HG02973 (cell line): ENCODE measurements at regions not wholly inside any gene's neighbourhood (a gene's known extent, or its start where the extent isn't known, plus 50 kb on each side); places are given as distances from the start of the nearest gene placed in this dataset.

Experiments used
- ATAC-seq: cut with Tn5 transposase; IDR thresholded peaks from one replicate; pipeline ENCODE4 v1.9.1; 2021; ENCODE audit warnings: moderate library complexity; ENCODE audit not compliant: unreplicated experiment

DNA sequence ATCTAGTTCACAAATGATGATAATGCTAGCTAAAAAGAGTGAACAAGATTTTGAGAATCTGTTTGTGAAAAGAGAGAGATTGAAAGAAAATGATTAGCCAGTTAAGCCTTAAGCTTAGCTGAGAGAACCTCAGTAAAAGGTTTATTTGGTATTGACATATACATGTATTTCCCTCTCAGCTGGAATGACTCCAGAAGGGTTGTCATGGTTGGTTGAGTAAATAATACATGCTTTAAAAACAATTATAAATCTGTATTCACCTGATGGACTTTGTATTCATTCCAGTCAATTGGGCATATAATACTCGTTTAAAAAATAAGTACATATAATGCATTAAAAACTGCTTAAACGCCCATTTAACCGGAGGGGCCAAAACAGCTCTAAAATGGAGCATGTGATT lies 181.4 kb downstream of the GRB14 start:
- ATAC-seq: no peak

- no peak for ATAC-seq
Observed at GRCh38 chr2:164439235-164439634, 182.0 kb downstream of the GRB14 start.

DNA sequence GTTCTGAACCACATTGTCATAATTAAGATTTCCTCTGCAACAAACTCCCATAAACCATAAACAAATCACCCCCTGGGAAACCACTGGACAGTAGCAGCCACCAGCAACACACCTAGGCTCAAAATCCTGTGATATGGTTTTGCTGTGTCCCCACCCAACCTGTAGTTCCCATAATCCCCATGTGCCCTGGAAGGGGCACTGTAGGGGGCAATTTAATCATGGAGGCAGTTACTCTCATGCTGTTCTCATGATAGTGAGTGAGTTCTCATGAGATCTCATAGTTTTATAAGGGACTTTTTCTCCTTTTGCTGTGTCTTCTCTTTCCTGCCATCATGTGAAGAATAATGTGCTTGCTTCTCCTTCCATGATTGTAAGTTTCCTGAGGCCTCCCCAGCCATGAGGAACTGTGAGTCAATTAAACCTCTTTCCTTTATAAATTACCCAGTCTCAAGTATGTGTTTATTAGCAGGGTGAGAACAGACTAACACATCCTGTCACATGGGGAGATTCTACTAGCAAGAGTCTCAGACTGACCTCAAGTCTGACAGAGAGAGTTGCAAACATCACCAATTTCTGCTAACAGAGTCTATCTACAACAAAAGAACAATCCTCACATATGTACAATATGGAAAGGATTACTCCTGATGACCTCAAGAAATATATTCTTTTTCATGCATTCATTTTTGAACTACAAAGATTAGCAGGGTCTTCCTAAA lies 182.6 kb downstream of the GRB14 start:
- ATAC-seq: no peak

DNA sequence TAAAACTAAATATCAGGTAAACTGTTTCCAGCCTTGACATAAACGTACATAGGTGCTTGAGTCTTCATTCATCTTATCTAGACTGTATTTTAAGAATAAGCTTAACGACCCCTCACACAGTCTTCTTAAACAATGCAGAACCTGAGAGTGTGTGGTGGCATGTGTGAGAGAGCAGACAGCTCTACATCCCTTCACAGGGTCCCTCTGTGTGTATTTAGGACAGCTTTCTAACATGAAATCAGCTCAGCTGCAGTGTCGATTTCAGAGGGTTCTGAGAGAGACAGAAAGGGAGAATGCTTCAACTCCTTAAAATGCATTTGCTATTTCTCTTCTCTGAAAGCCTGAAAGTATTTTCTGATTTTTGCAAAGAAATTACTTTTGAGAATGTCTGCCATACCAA lies 185.2 kb downstream of the GRB14 start:
- no peak for ATAC-seq

GRCh38 chr2:164430166-164430783 lies 191.0 kb downstream of the GRB14 start:
- no peak for ATAC-seq

DNA sequence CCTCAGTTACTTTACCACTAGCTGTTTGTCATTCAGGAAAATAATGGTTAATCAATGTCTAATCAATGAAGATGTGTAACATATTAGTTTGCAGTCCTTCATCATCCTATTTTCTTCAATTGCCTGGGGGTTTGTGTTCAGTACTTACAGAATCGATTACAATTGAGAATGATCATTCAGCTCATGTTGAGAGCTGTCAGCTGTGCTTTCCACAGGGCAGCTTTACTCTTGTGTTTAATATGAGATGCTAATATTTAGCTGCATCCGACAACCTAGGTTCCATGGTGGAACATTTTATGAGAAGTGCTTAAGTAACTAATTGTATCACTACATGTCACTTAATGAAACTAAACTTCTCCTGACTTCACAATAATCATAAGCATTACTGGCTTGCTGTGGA lies 191.9 kb downstream of the GRB14 start:
- no peak for ATAC-seq

GRCh38 chr2:164427111-164427510 lies 194.2 kb downstream of the GRB14 start:
- no peak for ATAC-seq

DNA sequence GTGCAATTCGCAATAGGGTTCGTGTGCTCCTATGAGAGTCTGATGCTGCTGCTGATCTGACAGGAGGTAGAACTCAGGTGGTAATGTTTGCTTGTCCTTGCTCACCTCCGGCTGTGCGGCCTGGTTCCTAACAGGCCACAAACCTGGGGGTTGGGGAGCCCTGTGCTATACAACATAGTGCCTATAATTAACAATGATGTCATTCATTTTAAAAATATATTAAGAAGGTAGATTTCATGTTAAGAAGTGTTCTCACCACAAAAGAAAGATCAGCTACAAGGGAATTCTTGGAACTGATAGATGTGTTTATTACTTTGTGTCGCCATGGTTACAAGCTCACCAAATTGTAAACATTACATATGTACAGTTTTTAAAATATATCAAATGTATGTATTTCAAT lies 200.5 kb downstream of the GRB14 start:
- ATAC-seq: no peak

DNA sequence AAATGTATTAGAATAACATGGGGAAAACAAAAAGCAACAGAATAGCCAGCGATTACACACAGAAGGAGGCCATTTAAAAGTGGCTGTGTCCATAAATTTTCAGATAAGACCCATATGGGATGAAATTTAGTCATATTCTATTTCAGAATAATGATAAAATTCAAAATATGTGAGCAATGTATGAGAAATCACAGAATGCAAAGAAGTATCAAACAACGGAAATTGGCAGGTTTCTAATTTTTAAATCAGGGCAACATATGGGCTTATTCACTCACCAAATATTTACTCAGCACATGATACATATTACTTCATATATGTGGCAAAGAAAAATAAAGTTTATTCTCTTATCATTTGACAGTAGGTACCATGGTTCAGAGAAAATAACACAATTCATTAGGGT lies 208.5 kb downstream of the GRB14 start:
- ATAC-seq: no peak

- ATAC-seq: no peak
Observed at GRCh38 chr2:164389411-164389810, 231.9 kb downstream of the GRB14 start.

- ATAC-seq: peak; percentile 72
Observed at GRCh38 chr2:164388511-164388910, 232.8 kb downstream of the GRB14 start.

DNA sequence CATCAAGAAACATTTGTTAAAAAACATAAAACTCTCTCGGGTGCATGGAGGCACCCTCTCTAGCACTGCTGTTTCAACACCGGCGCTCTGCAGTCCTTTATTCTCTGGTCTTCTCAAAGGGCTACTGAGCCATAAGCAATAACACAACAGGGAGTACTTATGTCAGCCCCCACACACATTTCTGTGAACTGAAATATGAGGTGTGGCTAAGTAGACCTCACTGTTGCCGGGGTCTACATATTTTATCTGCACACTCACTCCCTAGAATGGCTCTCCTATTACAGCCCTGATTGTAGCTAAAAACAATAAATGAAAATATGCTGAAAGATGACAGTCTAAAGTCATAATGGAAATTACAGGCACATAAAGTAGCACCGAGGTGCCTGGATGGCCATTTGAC lies 235.1 kb downstream of the GRB14 start:
- no peak for ATAC-seq

DNA sequence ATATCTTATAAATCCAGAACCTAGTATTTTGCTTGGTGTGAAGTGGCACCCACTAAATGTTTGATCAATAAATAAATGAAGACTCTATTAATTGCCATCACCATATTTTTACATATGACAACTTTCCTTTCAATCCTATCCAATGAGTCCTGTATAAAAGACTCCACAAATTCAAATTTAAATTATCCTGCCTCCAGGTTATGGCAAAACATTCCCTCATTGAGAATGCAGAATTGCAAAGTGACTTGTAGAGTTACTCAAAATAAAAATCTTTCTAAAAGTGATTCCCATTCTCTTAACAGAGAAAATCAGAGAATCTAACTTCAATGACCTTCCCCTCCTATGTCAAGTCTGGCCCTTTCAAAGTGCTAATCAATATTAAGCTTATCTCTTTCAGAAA lies 236.8 kb downstream of the GRB14 start:
- ATAC-seq: no peak

DNA sequence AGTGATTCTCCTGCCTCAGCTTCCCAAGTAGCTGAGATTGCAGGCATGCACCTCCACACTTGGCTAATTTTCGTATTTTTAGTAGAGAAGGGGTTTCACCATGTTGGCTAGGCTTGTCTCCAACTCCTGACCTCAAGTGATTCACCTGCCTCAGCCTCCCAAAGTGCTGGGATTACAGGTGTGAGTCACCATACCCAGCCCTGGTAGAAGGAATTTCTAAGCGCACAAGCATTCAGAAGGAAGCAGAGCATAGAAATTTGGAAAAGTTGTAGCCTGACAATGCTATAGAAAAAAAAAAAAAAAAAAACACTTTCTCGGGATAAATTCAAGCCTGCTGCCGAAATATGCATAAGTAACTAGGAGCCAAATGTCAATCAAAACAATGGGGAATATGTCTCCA lies 249.4 kb downstream of the GRB14 start:
- ATAC-seq: no peak

DNA sequence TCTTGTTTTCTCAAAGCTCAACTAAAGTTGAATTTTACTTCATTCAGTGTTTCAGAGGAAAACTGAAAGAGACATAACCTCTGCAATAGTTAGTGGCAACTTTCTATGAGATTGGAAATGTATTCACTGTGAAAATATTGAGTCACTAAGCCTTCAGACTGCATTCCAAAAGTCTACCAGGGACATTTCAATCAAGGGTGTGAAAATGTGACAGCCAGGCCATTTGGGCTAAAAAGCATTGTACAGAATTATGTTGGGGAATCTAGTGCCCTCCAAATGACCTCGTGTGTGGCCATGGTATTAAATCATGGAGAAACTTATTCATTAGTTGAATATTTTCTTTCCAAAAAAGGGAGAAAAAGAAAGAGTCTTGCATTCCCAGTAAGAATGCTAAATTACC lies 251.9 kb downstream of the GRB14 start:
- no peak for ATAC-seq

GRCh38 chr2:164368896-164369295 lies 252.4 kb downstream of the GRB14 start:
- no peak for ATAC-seq

DNA sequence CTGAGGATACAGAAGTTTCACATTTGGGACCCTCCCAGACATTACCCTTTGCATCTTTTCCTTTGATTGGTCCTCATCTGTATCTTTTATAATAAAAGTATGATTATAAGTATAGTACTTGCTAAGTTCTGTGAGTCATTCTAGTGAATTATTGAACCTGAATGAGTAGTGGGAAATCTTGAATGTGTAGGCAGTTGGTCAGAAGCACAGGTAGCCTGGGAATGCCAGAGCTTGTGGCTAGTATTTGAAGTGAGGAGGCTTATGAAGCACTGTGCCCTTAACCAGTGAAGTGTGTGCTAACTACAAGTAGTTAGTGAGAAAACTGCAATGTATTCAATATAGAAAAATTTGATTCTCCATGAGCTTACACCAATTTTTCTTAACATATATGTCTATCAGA lies 257.6 kb downstream of the GRB14 start:
- no peak for ATAC-seq

DNA sequence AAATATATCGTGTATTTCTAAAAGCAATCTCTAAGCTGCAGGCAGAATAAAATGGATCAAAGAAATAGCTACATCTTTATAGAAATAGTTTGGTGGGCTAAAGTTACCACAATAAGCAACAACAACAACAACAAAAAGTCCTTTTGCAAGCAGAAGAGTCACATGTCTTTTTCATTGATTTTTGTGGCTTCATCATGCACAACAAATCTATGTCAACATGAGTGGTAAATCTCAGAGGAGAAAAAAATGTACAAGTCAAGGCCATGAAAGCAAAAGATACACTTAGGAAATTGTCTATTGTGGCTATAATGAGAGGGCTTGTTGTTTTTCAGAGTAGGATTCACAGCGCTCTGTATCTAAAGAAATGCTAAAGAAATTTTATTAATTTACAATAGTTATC lies 269.7 kb downstream of the GRB14 start:
- ATAC-seq: no peak

DNA sequence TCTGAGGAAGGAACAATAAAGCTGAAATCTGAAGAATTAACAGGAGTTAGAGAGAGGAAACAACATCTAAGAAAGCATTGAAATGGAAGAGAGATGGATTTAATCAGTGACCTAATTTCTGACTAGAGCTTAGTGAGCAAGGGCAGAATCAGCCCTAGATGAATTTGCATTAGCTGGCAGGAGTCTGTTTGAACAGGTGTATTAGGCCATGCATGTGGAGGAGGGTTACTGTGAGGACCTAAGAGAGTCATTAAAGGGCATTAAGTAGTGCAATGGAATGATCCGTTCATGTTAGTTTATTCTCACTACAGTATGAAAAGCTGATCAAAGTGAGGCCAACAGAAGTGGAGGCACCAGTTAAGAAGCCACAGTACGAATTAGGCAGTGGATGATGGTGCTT lies 285.3 kb downstream of the GRB14 start:
- no peak for ATAC-seq

DNA sequence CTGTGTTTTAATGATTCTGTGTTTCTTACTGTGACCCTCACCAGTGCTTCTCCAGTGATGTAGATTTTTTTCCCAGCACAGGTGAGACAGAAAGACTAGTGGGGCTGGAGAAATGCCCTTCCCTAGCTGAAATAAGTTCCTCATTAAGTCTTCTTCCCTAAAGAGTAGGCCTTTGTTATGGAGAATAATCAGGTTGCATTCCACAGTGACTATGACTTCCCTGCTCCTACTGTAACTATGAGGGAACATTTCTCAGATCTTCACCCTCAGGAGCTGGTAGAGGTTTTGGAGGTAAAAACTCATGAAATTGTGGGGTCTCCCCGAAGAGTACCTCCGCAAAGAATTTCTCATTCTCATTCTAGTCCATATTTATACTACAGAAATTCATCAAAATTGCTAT lies 286.2 kb downstream of the GRB14 start:
- ATAC-seq: no peak

- ATAC-seq: no peak
Observed at GRCh38 chr2:164328310-164328709, 293.0 kb downstream of the GRB14 start.

DNA sequence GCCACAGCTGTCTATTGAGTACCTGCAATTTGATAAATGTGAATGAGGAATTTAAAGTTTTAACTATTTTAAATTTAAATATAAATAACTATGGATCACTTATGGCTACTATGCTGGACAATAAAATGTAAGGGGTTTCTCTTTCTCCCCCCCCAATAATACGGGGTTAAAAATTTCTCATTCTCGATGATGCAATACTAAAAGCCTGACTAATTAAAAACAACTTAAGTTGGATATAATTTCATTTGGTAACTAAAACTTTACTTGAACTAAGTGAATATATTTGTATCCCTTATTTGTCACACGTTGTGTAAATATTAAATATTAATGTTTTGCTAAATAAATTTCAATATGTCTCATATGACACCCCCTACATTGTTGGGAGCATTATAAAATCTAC lies 297.3 kb downstream of the GRB14 start:
- no peak for ATAC-seq

DNA sequence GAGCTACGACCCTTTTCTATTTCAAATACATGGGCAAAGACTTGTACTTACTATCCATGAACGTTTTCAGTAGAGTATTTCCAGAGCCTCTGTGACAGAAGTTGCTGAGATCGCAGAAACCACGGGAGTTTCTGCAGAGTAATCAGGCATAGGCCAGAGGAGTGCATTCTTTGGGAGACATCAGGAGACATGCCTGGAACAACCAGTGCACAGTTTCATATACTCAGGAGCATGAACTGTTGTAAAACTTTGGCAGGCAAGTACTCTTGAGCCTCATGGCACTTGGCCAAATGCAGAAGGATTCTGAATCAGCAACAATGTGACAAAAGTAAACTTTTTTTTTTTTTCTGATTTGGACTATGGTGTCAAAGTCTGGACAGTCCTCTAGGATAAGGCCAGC lies 307.1 kb downstream of the GRB14 start:
- ATAC-seq: no peak
